Erythroblast (primary cell): ENCODE measurements at regions not wholly inside any gene's neighbourhood (a gene's known extent, or its start where the extent isn't known, plus 50 kb on each side); places are given as distances from the start of the nearest gene placed in this dataset.

Experiments used
- GATA1 ChIP-seq: IDR thresholded peaks from 2 replicates; pipeline ENCODE4 v1.6.1; 2011; ENCODE audit warnings: low read depth, mild to moderate bottlenecking, control low read depth, low read length, moderate library complexity
- POLR2A ChIP-seq: IDR thresholded peaks from 2 replicates; pipeline ENCODE4 v1.6.1; 2011; ENCODE audit warnings: mild to moderate bottlenecking, low read length

DNA sequence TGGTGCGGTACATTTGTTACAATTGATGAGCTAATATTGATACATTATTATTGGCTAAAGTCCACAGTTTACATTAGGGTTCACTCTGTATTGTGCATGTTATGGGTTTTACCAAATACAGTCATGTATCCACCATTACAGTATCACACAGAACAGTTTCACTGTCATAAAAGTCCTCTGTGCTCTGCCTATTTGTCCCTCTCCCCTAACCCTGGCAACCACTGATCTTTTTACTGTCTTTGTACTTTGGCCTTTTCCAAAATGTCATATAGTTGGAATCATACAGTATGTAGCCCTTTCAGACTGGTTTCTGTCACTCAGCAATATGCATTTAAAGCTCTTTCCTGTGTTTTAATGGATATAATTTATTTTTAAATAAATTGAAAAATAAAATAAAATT, 83.1 kb upstream of the SLC4A7 start:
- TF ChIP-seq GATA1: no peak
- TF ChIP-seq POLR2A: no peak
